ENCODE measurements at regions not wholly inside any gene's neighbourhood (a gene's known extent, or its start where the extent isn't known, plus 50 kb on each side); places are given as distances from the start of the nearest gene placed in this dataset.

DNA sequence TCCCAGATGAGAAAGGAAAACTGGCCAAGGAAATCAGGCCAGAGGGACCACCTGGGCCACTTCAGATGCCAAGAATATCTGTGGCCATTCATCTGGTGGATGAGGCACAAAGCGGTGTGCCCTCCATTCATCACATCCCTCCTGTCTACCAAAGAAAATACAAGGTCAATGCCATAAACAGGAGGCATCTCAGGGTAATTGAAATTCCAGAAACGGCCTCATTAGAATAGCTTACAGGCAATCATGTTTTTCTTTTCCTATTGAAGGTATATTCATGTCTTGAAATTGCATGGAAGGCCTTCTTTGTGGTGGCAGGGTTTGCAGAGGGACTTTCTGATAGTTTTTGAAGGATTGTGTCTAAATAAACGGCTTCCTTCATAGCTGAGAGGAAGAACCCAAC, 578.3 kb downstream of the HAO1 start:
- H3K4me1 Mint-ChIP-seq, result no peaks in the 10 kb centered on the region
- DNase-seq (no peak), ATAC-seq (no peak)
- H3K27ac Mint-ChIP-seq, result no peak overlapping the region
- H3K27me3 Mint-ChIP-seq, result no peaks in the 10 kb centered on the region
- no peak overlapping the region for H3K4me3 Mint-ChIP-seq
- H3K9me3 Mint-ChIP-seq, result peaks cover 14 to 26% of the 10 kb centered on the region in 2 donors

DNA sequence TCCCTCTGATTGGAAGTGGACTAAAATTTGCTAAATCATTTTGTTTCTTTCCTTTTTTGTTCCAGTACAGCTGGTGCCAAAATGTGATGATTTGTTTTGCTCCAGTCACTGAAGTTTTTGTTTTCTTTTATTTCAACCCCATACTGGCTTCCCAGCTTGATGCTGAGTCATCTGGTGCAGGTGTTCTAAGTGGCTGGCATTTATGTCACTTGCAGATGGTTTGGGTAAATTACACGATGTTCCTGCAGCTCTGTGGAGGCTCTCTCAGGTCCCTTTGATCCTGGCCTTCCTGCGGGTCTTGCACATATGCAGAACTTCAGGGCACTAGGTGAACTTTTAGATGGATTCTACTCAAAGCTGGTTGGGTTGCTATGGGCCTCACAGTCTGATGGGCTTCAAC, 577.7 kb downstream of the HAO1 start:
- no peaks in the 10 kb centered on the region for H3K4me1 Mint-ChIP-seq
- no peak overlapping the region for H3K4me3 Mint-ChIP-seq
- ATAC-seq (no peak), DNase-seq (no peak)
- H3K27ac Mint-ChIP-seq, result no peak overlapping the region
- H3K9me3 Mint-ChIP-seq, result peaks cover 14 to 26% of the 10 kb centered on the region in 2 donors
- H3K27me3 Mint-ChIP-seq, result no peaks in the 10 kb centered on the region

DNA sequence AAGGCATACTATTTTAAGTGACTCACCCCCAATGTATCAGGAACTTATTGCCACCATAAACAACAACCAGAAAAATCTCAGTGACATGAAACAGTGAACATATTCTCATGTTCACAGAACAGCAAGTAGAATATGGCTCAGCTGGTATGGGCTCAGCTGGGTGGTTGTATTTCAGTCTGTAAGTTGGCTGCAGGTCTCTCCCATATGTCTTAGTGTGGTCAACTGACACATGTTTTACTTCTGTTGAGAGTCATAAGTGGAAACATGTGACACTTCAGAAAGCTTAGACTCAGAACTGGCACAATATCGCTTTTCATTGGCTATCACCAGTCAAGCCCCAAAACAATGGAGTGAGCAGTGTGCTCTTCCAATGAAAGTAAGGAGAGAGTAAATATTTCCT, 574.1 kb downstream of the HAO1 start:
- H3K4me3 Mint-ChIP-seq, result no peak overlapping the region
- no peak for DNase-seq
- H3K27ac Mint-ChIP-seq, result no peak overlapping the region
- no peak for ATAC-seq
- H3K4me1 Mint-ChIP-seq, result no peaks in the 10 kb centered on the region
- no peaks in the 10 kb centered on the region for H3K27me3 Mint-ChIP-seq
- H3K9me3 Mint-ChIP-seq, result peaks cover 10 to 18% of the 10 kb centered on the region in 2 donors

DNA sequence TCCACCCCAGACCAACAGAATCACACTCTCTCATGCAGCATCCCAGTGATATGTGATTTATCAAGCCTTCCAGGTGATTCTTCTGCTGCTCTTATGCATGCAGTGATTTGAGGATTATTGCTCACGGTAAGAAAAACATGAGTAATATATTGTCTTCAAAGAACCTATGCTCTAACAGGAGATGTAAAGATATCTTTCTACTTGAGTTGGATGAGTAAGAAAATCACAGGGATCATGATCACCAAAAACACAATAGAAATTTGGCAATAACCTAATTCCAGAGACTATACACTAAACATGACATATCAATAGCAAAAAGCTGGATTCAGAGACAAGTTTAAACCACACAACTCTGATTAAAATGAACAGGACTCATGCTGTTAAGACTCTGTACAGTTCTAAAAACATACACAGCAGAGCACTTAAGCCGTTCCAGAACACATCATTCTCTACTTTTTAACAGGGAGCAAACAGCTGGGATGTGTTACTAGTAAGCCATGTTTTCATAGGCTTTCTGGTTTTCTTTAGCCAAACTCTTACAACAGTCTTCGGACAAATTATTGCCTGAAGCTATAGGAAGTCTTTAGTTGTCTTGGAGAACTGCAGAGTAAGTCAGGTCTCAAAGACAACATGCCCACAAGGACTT, 568.6 kb downstream of the HAO1 start:
- ATAC-seq (no peak), DNase-seq (no peak)
- Mint-ChIP-seq H3K4me3 (no peak overlapping the region), H3K4me1 (no peaks in the 10 kb centered on the region), H3K27ac (no peak overlapping the region), H3K27me3 (no peaks in the 10 kb centered on the region), H3K9me3 (no peaks in the 10 kb centered on the region)

DNA sequence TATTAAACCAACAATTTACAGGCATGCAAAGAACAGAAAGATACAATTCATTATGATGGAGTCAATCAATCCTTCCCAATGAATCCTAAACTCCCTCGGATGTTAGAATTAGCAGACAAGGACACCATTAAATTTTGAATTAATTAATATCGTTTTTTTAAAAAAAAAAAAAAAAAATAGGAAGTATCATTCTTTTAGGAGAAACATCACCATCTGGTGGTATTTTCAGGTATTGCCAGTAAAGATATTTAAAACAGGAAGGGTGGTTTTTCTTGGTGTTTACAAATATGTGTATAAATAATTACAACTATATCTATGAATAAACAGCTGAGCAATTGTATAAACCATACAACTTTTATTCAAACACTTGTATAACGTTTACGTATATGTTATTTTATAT, 564.4 kb downstream of the HAO1 start:
- Mint-ChIP-seq H3K9me3 (no peaks in the 10 kb centered on the region), H3K27ac (no peak overlapping the region), H3K4me1 (no peaks in the 10 kb centered on the region), H3K4me3 (no peak overlapping the region), H3K27me3 (no peaks in the 10 kb centered on the region)
- ATAC-seq, result no peak
- DNase-seq, result no peak

DNA sequence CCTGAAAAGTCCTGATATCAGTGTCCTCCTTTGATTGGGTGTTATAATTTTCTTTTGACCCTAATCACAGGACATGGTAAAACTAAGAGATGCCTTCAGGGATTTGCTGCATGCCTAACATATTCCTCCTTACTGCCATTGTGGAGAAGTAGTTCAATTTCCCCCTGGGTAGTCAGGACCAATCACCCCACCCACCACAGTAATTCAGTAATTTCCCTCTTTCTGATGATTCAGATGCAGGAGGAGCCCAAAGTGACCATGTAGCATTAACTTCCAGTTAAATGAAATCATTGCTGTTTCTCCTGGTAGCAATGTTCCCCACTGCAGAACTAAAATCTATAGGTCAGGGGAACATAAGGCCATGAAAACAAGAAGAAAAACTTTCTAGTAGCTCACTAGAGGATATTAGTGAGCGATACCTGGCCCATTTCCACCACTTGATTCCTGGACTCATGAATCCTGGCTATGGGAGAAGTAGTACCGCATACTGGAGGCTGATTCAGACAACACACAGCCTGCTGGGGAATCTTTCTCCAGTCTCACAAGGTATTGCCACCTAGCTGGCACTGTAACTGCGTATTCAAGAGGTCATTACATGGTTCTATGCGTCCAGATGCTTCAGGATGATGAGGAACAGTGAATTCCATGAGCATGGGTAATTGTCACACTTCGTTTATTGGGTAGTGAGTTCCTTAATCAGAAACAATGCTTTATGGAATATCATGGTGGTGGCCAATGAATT, 561.2 kb downstream of the HAO1 start:
- no peak for ATAC-seq
- no peak overlapping the region for H3K27ac Mint-ChIP-seq

DNA sequence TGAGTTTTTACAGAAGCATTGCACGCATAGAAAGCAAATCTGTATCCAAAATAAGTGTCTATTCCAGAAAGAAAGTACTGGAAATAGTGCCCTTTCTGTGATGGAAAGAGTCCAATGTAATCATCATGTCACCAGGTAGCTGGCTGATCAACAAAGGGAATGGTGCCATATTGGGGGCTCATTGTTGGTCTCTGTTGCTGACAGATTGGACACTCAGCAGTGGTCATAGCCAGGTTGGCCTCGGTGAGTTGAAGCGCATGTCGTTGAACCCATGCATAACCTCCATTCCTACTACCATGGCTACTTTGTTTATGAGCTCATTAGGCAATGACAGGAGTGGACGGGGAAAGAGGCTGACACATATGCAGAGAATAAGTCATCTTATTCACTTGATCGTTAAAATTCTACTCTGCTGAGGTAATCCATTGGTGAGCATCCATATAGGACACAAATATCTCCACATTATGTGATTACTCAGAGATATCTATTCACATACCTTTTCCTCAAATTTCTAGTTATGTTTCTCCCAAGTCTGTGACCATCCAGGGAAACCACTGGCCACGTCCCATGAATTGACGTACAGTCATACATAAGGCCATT, 560.5 kb downstream of the HAO1 start:
- no peak for DNase-seq
- no peak for ATAC-seq
- Mint-ChIP-seq H3K9me3 (no peaks in the 10 kb centered on the region), H3K27ac (no peak overlapping the region), H3K27me3 (no peaks in the 10 kb centered on the region), H3K4me3 (no peak overlapping the region), H3K4me1 (no peaks in the 10 kb centered on the region)

More for the DNA sequence above, 561.2 kb downstream of the HAO1 start:
- Mint-ChIP-seq H3K9me3 (no peaks in the 10 kb centered on the region), H3K27me3 (no peaks in the 10 kb centered on the region), H3K4me1 (no peaks in the 10 kb centered on the region), H3K4me3 (no peak overlapping the region)
- no peak for DNase-seq

DNA sequence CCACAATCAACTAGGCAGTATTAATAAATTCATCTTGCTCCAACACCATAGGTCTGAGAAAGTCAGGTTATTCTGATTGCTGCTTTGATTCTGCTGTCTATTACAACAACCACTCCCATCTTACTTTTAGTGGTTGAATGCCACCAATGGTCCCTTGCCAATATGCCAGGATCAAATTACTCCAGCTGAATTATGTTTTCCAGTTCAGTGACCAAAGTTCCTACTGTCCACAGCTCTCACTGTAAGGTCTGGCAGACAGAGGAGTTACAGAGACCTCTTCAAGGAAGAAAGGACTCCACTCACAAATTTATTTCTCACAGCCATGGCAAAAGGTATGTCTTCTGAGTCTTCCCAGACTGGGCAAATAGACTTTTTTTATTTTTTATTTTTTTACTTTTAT, 557.0 kb downstream of the HAO1 start:
- Mint-ChIP-seq H3K4me3 (no peak overlapping the region), H3K27me3 (no peaks in the 10 kb centered on the region), H3K9me3 (peaks cover 0 to 3% of the 10 kb centered on the region in 2 donors), H3K4me1 (no peaks in the 10 kb centered on the region), H3K27ac (no peak overlapping the region)
- DNase-seq (no peak), ATAC-seq (no peak)

DNA sequence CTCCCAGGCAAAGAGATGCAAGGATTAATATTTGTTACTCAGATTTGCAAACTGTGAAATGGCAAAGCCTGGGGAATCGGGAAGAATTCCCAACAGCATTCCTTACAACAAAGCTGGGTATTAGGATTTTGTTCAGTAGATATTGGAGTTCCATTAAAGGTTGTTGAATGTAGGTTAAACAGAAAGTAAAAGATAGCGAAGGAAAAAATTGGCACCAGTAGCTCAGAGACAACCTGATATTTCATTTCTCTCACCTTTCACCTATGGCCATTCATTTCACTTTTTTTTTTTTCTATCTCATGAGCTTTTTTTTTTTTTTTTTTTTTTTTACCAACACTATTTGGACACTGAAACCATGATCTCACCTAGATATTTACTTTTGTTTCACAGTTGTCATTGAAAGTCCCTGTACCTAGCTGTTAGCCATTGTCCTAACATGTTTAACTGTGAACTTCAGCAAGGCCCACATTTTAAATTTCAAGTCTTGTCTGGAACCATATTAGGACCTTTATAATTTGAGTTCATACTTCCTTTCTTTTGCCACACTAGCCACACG, 552.5 kb downstream of the HAO1 start:
- no peak overlapping the region for H3K27ac Mint-ChIP-seq
- no peak overlapping the region for H3K4me3 Mint-ChIP-seq
- H3K9me3 Mint-ChIP-seq, result peaks cover 0 to 3% of the 10 kb centered on the region in 2 donors
- DNase-seq (no peak), ATAC-seq (no peak)
- H3K4me1 Mint-ChIP-seq, result no peaks in the 10 kb centered on the region
- H3K27me3 Mint-ChIP-seq, result no peaks in the 10 kb centered on the region

DNA sequence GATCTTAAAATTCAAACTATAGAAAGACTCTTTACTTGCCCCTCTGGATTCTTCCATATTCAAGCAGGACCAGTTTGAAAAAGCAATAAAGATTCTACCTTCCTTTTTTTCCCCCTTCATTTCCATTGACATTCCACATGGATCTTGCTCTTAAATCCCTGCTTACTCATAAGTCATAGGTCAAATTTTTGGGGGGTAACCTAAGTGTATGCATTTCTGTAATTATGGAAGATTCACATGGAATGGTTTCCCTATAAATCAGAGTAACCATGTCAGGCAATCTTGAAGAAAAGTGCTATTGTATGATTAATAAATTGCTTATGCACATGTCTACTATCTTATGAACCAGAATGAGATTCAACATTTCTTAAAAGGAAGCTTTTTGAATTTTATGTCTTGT, 551.0 kb downstream of the HAO1 start:
- Mint-ChIP-seq H3K27ac (no peak overlapping the region), H3K27me3 (no peaks in the 10 kb centered on the region), H3K4me1 (no peaks in the 10 kb centered on the region), H3K9me3 (peaks cover 0 to 3% of the 10 kb centered on the region in 2 donors), H3K4me3 (no peak overlapping the region)
- ATAC-seq (no peak), DNase-seq (no peak)

DNA sequence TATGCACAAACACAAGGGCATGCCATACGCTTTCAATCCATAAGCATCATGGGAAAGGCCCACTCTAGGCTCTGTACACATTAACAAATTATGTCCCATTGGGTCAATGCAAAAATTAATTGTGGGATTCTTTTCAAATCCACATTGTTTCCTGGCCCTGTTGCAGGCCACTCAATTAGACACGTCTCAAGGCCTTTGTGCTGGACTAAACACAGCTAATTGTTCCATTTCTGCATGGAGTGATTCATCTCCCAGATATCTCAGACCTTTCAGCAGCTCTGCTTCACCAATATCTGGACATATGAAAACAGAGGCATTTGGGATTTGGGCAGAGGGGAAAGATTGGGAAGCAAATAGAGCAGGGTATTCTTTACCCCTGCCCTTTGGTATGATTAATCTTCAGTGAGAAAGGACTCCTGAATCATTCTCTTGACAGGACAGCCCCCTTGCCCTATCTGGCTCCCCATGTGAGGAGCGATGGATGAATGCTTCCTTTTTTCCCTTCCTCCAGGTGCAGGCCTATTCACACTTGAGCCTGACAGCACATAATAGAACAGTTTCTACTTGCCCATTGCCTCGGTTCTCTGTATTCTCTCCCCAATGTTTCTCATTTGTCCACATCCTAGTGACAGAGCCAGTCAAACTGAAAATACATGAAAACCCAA, 547.6 kb downstream of the HAO1 start:
- no peaks in the 10 kb centered on the region for H3K9me3 Mint-ChIP-seq
- H3K27ac Mint-ChIP-seq, result no peak overlapping the region
- no peaks in the 10 kb centered on the region for H3K27me3 Mint-ChIP-seq
- H3K4me1 Mint-ChIP-seq, result no peaks in the 10 kb centered on the region
- DNase-seq (no peak), ATAC-seq (no peak)
- no peak overlapping the region for H3K4me3 Mint-ChIP-seq

DNA sequence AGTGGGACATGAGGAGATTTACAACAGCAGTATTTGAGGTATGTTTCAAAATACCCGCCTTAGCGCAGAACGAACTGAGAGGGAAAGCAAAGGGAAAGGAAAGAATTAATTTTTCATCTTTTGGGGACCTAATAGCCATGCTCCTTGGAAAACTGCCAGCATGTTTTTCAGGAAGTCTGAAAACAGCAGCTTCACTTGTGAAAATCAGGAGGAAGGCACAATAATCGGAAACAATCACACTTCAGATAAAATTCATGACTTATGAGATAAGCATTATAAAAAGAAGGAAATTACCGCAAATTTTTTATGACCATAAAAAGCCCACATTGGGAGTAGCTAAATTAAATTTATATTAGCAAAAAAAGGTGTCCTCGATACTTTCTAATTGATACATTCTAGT, 541.1 kb downstream of the HAO1 start:
- ATAC-seq (no peak), DNase-seq (no peak)
- Mint-ChIP-seq H3K27me3 (no peaks in the 10 kb centered on the region), H3K27ac (no peak overlapping the region), H3K4me1 (no peaks in the 10 kb centered on the region), H3K4me3 (no peak overlapping the region), H3K9me3 (peaks cover 5 to 7% of the 10 kb centered on the region in 2 donors)

DNA sequence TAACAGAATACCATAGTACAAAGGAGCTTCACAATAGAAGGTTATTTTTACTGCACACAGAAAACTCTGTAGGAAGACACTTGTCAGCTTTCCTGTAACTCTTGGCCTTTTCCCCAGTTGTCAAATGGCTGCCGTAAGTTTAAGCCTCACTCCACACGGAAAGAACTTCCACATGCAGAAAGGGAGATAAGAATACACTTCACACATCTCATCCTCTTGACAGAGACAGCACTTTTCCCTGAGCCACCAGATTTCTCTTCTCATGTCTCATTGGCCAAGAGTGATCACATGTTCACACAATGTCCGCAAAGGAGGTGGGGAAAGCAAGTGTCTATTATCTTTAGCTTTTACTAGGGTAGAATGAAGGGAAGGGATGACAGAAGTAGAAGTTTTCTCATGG, 540.7 kb downstream of the HAO1 start:
- ATAC-seq (no peak), DNase-seq (no peak)
- Mint-ChIP-seq H3K4me3 (no peak overlapping the region), H3K27me3 (no peaks in the 10 kb centered on the region), H3K9me3 (peaks cover 5 to 7% of the 10 kb centered on the region in 2 donors), H3K27ac (no peak overlapping the region), H3K4me1 (no peaks in the 10 kb centered on the region)

DNA sequence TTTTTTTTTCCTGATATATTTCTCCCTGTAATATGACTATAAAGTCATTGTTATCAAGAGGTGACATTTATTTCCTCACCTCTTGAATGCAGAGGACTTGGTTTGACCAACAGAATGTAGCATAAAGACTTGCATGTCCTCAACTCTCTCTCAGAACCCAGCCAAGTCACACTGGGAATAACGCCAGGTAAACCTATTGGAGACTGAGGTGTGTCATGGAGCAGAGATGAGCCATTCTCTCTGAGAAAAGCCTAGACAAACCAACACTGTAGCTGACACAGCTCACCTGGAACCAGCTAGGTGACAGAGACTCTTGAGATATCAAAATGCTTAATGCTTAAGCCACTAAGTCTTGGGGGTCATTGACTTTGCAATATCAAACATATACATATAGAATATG, 533.6 kb downstream of the HAO1 start:
- Mint-ChIP-seq H3K4me1 (no peaks in the 10 kb centered on the region), H3K9me3 (peaks cover 5 to 7% of the 10 kb centered on the region in 2 donors), H3K27ac (no peak overlapping the region), H3K27me3 (no peaks in the 10 kb centered on the region), H3K4me3 (no peak overlapping the region)
- no peak for DNase-seq
- no peak for ATAC-seq

DNA sequence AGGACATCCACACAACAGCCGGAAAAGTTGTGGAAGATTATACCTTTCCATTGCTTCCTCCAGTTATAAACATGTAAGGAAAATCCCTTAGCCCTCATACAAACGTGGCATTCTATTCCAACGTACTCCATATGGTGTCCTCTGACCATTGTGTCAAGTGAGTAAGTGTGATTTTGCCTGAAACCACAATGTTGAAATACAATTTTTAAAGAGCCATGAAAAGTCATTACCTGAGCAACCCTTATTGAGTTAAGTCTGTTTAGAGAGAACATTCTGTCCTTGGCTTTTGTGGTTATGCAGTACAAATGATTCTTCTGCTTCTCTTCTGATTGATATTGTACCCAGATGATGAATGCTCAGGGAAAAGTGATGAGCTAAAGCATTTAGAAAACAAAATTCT, 530.1 kb downstream of the HAO1 start:
- H3K4me1 Mint-ChIP-seq, result no peaks in the 10 kb centered on the region
- H3K27ac Mint-ChIP-seq, result no peak overlapping the region
- ATAC-seq (no peak), DNase-seq (no peak)
- no peaks in the 10 kb centered on the region for H3K9me3 Mint-ChIP-seq
- no peak overlapping the region for H3K4me3 Mint-ChIP-seq
- no peaks in the 10 kb centered on the region for H3K27me3 Mint-ChIP-seq

DNA sequence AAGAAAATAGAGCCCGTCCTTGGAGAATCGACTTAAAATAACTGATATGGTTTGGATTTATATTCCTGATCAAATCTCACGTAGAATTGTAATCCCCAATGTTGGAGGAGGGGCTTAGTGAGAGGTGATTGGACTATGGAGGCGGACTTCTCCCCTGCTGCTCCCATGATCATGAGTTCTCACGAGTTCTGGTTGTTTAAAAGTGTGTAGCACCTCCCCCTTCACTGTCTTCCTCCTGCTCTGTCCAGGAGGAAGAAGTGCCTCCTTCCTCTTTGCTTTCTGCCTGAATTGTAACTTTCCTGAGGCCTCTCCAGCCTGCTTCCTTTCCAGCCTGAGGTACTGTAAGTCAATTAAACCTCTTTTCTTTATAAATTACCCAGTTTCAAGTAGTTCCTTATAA, 529.2 kb downstream of the HAO1 start:
- Mint-ChIP-seq H3K27me3 (no peaks in the 10 kb centered on the region), H3K4me1 (no peaks in the 10 kb centered on the region), H3K4me3 (no peak overlapping the region), H3K9me3 (no peaks in the 10 kb centered on the region), H3K27ac (no peak overlapping the region)
- DNase-seq, result no peak
- no peak for ATAC-seq
